AG10803 (cell line): ENCODE measurements at regions not wholly inside any gene's neighbourhood (a gene's known extent, or its start where the extent isn't known, plus 50 kb on each side); places are given as distances from the start of the nearest gene placed in this dataset.

Experiments
- DNase-seq: peaks from one replicate; pipeline ENCODE4 v3.0.0; 2010; ENCODE audit warnings: low read depth
- H3K4me3 ChIP-seq: 2 replicates; pipeline ENCODE4 v1.5.1; 2011; ENCODE audit warnings: mild to moderate bottlenecking, low read length, control low read depth
- CTCF ChIP-seq: conservative IDR thresholded peaks from 2 replicates; pipeline ENCODE4 v1.5.1; 2011; ENCODE audit warnings: mild to moderate bottlenecking, low read length, control low read depth, inconsistent platforms

GRCh38 chr6:113331021-113331420 lies 526.1 kb upstream of the MARCKS start:
- TF ChIP-seq CTCF: no peak
- DNase-seq: no peak

GRCh38 chr6:113338644-113339043 lies 518.5 kb upstream of the MARCKS start:
- no peak for DNase-seq
- no peak for TF ChIP-seq CTCF
- no peak overlapping the region for H3K4me3 ChIP-seq

More at GRCh38 chr6:113331021-113331420, 526.1 kb upstream of the MARCKS start:
- no peak overlapping the region for H3K4me3 ChIP-seq

GRCh38 chr6:113339209-113339608 lies 517.9 kb upstream of the MARCKS start:
- no peak overlapping the region for H3K4me3 ChIP-seq
- no peak for TF ChIP-seq CTCF
- no peak for DNase-seq

GRCh38 chr6:113340371-113340770 lies 516.8 kb upstream of the MARCKS start:
- no peak for DNase-seq
- H3K4me3 ChIP-seq: no peak overlapping the region
- no peak for TF ChIP-seq CTCF

GRCh38 chr6:113343940-113344339 lies 513.2 kb upstream of the MARCKS start:
- TF ChIP-seq CTCF: no peak
- DNase-seq: no peak

GRCh38 chr6:113344969-113345368 lies 512.2 kb upstream of the MARCKS start:
- no peak overlapping the region for H3K4me3 ChIP-seq

More at GRCh38 chr6:113343940-113344339, 513.2 kb upstream of the MARCKS start:
- H3K4me3 ChIP-seq: no peak overlapping the region

GRCh38 chr6:113347436-113347835 lies 509.7 kb upstream of the MARCKS start:
- no peak for DNase-seq
- no peak for TF ChIP-seq CTCF
- no peak overlapping the region for H3K4me3 ChIP-seq

More at GRCh38 chr6:113344969-113345368, 512.2 kb upstream of the MARCKS start:
- DNase-seq: peak; percentile 61
- TF ChIP-seq CTCF: no peak
